MCF 10A (cell line): ENCODE measurements at regions not wholly inside any gene's neighbourhood (a gene's known extent, or its start where the extent isn't known, plus 50 kb on each side); places are given as distances from the start of the nearest gene placed in this dataset.
"Not testable (repeated sequence)": the region's sequence is repeated elsewhere in the genome, so short reads cannot be mapped to it uniquely, and the experiment has no call there.

Experiments used
- BruUV-seq: library from RNA; stranded (reverse); fragments of 400-500 nt; replicated peaks from 2 replicates; lab custom pipeline; 2021; lab: Mats Ljungman, UMichigan
- CTCF ChIA-PET: fragments of 300-600 bp; sonication (Branson Sonifier 250); formaldehyde crosslinking; extraction: SDS; loops from one replicate; lab custom pipeline; 2021; ENCODE audit warnings: antibody characterized with exemption, inconsistent platforms; lab: Yijun Ruan, JAX
- POLR2A ChIA-PET: fragments of 300-600, 350-650 bp; sonication (Branson Sonifier 250); formaldehyde crosslinking; extraction: SDS; loops from one replicate; lab custom pipeline; 2020; ENCODE audit warnings: antibody characterized with exemption, inconsistent platforms; lab: Yijun Ruan, JAX
- DNase-seq: peaks from one replicate; pipeline ENCODE4 v3.0.0-alpha.2; 2018; ENCODE audit not compliant: unreplicated experiment
- H3K27ac Mint-ChIP-seq: one replicate; pipeline ENCODE4 v1.8.0; 2022; ENCODE audit warnings: mild to moderate bottlenecking, low read depth, mixed read lengths; ENCODE audit not compliant: unreplicated experiment
- H3K27me3 Mint-ChIP-seq: one replicate; pipeline ENCODE4 v1.8.0; 2022; ENCODE audit warnings: mixed read lengths; ENCODE audit not compliant: insufficient read depth, unreplicated experiment
- H3K36me3 Mint-ChIP-seq: one replicate; pipeline ENCODE4 v1.8.0; 2022; ENCODE audit warnings: mild to moderate bottlenecking, moderate library complexity, mixed read lengths; ENCODE audit not compliant: insufficient read depth, unreplicated experiment
- H3K4me1 Mint-ChIP-seq: one replicate; pipeline ENCODE4 v1.8.0; 2022; ENCODE audit warnings: mixed read lengths; ENCODE audit not compliant: insufficient read depth, unreplicated experiment
- H3K4me3 Mint-ChIP-seq: one replicate; pipeline ENCODE4 v1.8.0; 2022; ENCODE audit warnings: mild to moderate bottlenecking, moderate library complexity, mixed read lengths; ENCODE audit not compliant: unreplicated experiment
- H3K9me3 Mint-ChIP-seq: one replicate; pipeline ENCODE4 v1.8.0; 2022; ENCODE audit warnings: mixed read lengths; ENCODE audit not compliant: unreplicated experiment
- CTCF ChIP-seq: fragments of 200-600 bp; IDR thresholded peaks from one replicate; pipeline ENCODE4 v1.8.0; 2022; ENCODE audit warnings: antibody characterized with exemption, mild to moderate bottlenecking; ENCODE audit not compliant: unreplicated experiment
- intact Hi-C: fragments of 100-400 bp; cut with micrococcal nuclease; formaldehyde crosslinking; loops from 2 replicates; pipeline ENCODE4 v1.14.1; 2022

- H3K4me3 Mint-ChIP-seq = no peak overlapping the region
- peaks cover 47% of the 10 kb centered on the region for H3K9me3 Mint-ChIP-seq
- no TSS peak for BruUV-seq
- no peak overlapping the region for H3K27ac Mint-ChIP-seq
- CTCF ChIA-PET = no interaction called here
- no peak for DNase-seq
- H3K4me1 Mint-ChIP-seq = no peaks in the 10 kb centered on the region
- POLR2A ChIA-PET = no interaction called here
- no peak for TF ChIP-seq CTCF
- no peaks in the 10 kb centered on the region for H3K36me3 Mint-ChIP-seq
- intact Hi-C loops = no loop called here
- no peaks in the 10 kb centered on the region for H3K27me3 Mint-ChIP-seq
Measured at GRCh38 chr22:48404801-48405447, 1422.7 kb downstream of the BRD1 start.

GRCh38 chr22:48403521-48404403 is 1423.9 kb downstream of the BRD1 start:
- POLR2A ChIA-PET = no interaction called here

GRCh38 chr22:48402591-48403031 is 1425.1 kb downstream of the BRD1 start:
- no peak overlapping the region for H3K27ac Mint-ChIP-seq
- CTCF ChIA-PET = no interaction called here
- no TSS peak for BruUV-seq
- H3K9me3 Mint-ChIP-seq = peaks cover 44% of the 10 kb centered on the region
- no peak for TF ChIP-seq CTCF
- no peaks in the 10 kb centered on the region for H3K36me3 Mint-ChIP-seq
- no peak for DNase-seq
- H3K27me3 Mint-ChIP-seq = no peaks in the 10 kb centered on the region
- no peak overlapping the region for H3K4me3 Mint-ChIP-seq
- no peaks in the 10 kb centered on the region for H3K4me1 Mint-ChIP-seq
- intact Hi-C loops = no loop called here
- POLR2A ChIA-PET = no interaction called here

More at GRCh38 chr22:48403521-48404403, 1423.9 kb downstream of the BRD1 start:
- no peak for TF ChIP-seq CTCF
- DNase-seq = no peak
- Mint-ChIP-seq H3K9me3 (peaks cover 47% of the 10 kb centered on the region), H3K36me3 (no peaks in the 10 kb centered on the region), H3K27ac (no peak overlapping the region), H3K4me1 (no peaks in the 10 kb centered on the region), H3K4me3 (no peak overlapping the region), H3K27me3 (no peaks in the 10 kb centered on the region)
- CTCF ChIA-PET = no interaction called here
- intact Hi-C loops = no loop called here
- BruUV-seq = no TSS peak

GRCh38 chr22:48401523-48401922 is 1426.2 kb downstream of the BRD1 start:
- POLR2A ChIA-PET, H3K4me3 Mint-ChIP-seq, intact Hi-C loops, H3K4me1 Mint-ChIP-seq, CTCF ChIA-PET, H3K27me3 Mint-ChIP-seq, H3K36me3 Mint-ChIP-seq, BruUV-seq, DNase-seq, H3K27ac Mint-ChIP-seq: not testable (repeated sequence)
- H3K9me3 Mint-ChIP-seq = peaks cover 40% of the 10 kb centered on the region
